ENCODE measurements at regions not wholly inside any gene's neighbourhood (a gene's known extent, or its start where the extent isn't known, plus 50 kb on each side); places are given as distances from the start of the nearest gene placed in this dataset.
"Not testable (repeated sequence)": the region's sequence is repeated elsewhere in the genome, so short reads cannot be mapped to it uniquely, and the experiment has no call there.

DNA sequence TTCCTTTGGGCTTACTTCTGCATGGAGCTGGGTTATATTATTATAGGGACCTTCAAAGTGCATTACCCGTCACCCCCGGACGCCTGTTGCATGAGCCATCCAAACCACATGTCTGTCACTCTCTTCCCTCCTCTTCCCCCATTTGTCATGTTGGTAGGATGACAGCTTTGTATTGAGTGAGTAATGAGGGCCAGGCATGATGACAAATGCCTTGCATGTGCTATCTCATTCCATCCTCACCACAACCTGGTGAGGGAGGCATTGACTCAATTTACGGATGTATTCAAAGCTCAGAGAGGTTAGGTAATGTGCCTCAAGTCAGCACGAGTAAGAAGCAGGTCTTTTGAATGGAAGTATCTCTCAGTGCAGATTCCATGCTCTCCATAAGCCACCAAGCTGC, 510.5 kb upstream of the TNP1 start:
- DNase-seq (ENCODE audit: low read depth in 2 of 2), result peak in 1 of 2 donors; percentile 12

GRCh38 chr2:217367464-217367863, 507.6 kb upstream of the TNP1 start:
- DNase-seq (ENCODE audit: low read depth in 2 of 2), result no peak

DNA sequence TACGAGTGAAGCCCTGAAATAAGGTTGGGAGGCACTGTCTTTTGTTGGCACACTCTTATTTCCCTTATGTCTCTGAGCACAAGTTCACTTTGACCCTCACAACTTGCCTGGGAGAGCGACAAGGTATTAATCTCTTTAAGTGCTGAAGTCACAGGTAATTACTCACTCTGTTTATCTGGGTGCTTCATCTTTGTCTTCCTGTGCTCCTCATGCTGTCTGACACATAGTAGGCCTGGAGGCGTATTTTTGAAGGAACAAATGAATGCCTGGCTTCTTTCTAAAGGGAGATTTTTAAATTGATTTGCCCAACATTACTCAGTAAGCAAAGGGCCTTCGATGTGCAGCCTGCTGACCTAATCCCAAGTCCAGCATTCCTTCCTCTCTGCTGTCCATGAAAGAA, 507.1 kb upstream of the TNP1 start:
- no peak for DNase-seq (ENCODE audit: low read depth in 2 of 2)

- no peak for DNase-seq (ENCODE audit: low read depth in 2 of 2)
Measured at GRCh38 chr2:217366266-217366895, 506.5 kb upstream of the TNP1 start.

GRCh38 chr2:217365656-217366055, 505.8 kb upstream of the TNP1 start:
- DNase-seq (ENCODE audit: low read depth in 2 of 2), result no peak

DNA sequence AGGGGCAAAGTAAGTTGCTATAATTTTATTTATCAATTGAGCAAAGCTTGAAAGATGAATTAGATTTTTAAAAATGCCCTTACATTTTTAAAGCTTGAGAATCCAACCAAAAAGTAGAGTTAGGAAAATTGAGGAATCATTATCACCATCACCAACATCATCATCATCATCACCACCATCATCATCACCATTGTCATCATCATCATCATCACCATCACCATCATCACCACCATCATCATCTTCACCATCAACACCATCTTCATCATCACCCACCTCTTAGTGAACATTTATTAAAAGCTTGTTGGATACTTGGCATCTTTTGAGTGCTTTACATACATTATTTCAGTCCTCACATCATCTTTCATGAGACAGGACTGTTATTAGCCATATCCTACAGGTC, 504.4 kb upstream of the TNP1 start:
- no peak for DNase-seq (ENCODE audit: low read depth in 2 of 2)

DNA sequence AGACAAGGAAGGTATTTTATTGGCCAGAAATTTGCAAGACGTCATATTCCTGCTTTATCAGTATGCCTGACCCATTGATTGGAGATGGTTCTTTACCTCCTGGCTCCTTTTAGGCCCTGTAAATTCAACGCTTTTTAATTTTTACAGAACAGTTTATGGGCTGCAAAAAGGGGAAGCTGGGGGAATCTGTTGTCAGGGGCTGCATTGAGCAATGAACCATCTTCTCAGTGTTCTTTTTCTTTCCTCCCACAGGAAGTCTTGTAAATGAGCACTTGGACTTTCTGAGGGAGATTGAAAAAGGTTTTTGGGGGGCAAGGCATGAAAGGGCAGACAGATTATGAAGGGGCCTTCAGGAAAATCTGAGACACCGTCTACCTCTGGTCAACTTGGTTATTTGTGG, 503.6 kb upstream of the TNP1 start:
- DNase-seq (ENCODE audit: low read depth in 2 of 2), result no peak

- DNase-seq (ENCODE audit: low read depth in 2 of 2), result no peak
Measured at GRCh38 chr2:217362710-217363109, 502.8 kb upstream of the TNP1 start.

DNA sequence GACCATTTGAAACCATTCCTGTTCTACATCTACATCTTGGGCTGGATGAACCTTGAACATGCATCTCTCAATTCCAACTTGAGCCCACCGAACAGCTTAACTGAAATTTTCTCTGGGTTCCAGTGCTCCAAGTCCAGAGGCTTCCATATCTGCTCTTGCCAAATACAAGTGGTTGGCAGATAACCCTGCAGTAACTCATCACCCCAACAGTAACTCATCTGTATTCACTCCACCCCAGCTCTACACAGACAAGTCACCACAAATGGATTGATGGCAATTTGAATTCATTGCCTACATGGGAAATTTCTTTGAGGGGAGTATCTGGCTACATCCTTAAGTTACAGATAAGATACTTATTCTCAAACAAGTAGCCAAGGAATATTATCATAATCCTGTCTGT, 502.4 kb upstream of the TNP1 start:
- DNase-seq (ENCODE audit: low read depth in 2 of 2), result no peak

GRCh38 chr2:217361483-217361880, 501.6 kb upstream of the TNP1 start:
- no peak for DNase-seq (ENCODE audit: low read depth in 2 of 2)

DNA sequence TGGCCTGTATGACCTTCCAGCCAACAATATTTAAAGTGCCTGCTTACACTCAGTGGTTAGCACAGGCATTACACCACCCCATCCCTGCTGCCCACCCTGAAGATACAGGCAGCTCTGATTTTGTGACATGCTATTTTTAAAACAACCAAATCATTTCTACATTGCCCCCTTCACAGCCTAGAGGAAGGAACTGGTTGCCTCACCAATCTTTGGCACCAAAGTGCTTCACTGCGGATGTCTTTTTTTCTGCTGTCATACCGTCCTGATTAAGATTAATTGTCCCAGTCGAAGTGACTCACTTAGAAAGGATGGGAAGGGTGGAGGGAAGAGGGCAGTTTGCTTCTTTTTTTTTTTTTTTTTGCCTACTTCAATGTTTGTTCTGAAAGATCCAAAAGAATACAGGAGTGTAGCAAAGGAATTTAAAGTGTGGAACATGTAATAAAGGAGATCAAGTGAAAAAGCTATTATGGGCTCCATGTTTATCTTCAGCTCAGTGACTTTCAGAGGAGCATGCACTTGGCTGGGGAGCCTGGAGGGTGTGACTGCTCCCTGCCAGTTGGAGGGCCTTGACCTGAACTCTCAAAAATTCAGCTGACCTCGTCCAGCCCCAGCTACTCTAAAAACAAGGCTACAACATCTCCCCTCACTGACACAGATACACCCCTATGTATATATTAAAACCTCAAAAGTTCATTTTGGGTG, 501.1 kb upstream of the TNP1 start:
- no peak for DNase-seq (ENCODE audit: low read depth in 2 of 2)

- no peak for DNase-seq (ENCODE audit: low read depth in 2 of 2)
Measured at GRCh38 chr2:217360111-217360510, 500.2 kb upstream of the TNP1 start.

GRCh38 chr2:217357886-217358620, 498.2 kb upstream of the TNP1 start:
- no peak for DNase-seq (ENCODE audit: low read depth in 2 of 2)

DNA sequence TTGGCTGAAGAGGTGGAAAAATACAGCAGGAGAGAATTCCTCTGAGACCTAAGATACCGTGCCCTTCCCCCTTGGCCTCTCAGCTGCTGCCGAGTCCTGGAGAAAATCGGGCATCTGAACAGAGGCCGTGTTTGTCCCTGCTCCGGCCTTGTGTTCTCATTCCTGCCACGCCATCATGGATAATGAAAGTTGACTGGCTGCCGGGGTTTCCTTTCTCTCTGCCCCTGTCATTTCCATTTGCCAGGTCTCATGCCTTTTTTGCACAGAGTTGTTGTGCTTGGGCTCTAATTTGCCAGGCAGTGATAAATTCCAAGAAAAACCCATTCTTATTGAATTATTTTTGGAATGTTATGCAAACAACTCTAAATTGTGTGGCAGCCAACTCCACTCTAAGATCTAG, 496.9 kb upstream of the TNP1 start:
- DNase-seq (ENCODE audit: low read depth in 2 of 2), result no peak

GRCh38 chr2:217356142-217356541, 496.3 kb upstream of the TNP1 start:
- DNase-seq (ENCODE audit: low read depth in 2 of 2), result no peak

DNA sequence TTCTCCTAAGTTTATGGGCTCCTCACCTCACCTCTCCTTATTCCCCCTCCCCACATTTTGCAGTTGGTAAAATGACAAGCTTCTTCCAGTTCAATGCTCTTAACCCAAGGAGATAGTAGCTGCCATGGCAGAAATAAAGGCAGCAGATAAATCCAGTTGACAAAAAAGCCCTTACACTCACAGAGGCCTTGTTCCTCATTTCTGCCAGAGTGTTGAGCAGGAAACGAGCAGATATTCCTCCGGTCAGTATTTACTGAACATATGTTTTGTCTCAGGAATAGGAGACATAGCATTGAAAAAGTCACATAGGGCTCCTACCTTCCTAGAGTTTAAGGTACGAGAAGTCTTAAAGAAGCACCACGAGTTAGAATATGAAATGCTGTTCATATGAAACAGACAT, 493.7 kb upstream of the TNP1 start:
- DNase-seq (ENCODE audit: low read depth in 2 of 2), result no peak

DNA sequence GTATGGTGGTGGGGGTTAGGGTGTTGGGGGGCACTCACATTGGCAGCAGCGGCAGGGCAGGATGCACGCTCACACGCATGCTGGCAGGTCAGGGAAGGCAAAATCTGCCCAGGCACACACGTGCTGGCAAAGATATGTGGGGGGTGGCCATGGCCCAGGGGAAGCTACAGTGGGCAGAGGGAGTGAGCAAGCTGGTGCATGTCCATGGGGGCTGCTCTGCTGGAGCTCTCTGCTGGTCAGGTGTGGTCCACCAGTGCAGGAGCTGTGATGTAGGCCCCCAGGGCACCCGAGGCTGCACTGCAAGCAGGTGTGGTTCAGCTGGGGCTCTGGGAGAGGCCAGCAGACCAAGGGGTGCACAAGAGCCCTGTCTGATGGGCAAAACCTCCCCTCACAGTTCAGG, 491.5 kb upstream of the TNP1 start:
- no peak for DNase-seq (ENCODE audit: low read depth in 2 of 2)

- DNase-seq (ENCODE audit: low read depth in 2 of 2), result no peak
Measured at GRCh38 chr2:217349251-217349650, 489.4 kb upstream of the TNP1 start.

GRCh38 chr2:217347630-217348029, 487.8 kb upstream of the TNP1 start:
- DNase-seq (ENCODE audit: low read depth in 2 of 2), result not testable (repeated sequence)

GRCh38 chr2:217346043-217346442, 486.2 kb upstream of the TNP1 start:
- not testable (repeated sequence) for DNase-seq (ENCODE audit: low read depth in 2 of 2)

DNA sequence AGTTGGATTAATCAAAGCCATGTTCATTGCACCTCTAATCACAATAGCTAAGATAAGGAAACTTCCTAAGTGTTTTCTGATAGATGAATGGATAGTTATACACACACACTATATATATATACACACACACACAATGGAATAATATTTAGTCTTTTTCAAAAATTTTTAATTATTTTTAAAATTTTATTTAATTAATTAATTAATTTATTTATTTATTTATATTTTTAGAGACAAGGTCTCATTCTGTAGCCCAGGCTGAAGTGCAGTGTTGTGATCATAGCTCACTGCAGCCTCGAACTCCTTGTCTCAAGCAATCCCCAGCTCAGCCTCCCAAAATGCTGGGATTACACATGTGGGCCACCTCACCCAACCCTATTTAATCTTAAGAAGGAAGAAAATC, 481.0 kb upstream of the TNP1 start:
- no peak for DNase-seq (ENCODE audit: low read depth in 2 of 2)

DNA sequence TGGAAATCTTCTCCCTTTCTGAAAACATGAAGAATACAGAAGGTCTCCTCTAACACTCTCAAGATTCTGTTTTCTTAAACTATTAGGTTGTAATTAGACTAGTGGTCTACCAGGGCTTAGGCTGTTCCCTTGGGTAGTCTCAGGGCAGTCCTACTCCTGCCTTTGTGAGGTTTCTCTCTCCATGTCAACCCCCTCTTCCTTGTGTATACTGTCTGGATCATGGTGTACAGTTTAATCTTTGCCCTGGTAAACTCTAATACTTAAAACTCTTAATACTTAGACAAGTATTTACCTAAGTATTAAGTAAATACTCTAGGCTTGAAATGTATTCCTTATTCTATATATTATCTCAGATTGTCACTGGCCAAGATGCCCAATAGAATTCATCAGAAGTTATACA, 480.3 kb upstream of the TNP1 start:
- no peak for DNase-seq (ENCODE audit: low read depth in 2 of 2)

DNA sequence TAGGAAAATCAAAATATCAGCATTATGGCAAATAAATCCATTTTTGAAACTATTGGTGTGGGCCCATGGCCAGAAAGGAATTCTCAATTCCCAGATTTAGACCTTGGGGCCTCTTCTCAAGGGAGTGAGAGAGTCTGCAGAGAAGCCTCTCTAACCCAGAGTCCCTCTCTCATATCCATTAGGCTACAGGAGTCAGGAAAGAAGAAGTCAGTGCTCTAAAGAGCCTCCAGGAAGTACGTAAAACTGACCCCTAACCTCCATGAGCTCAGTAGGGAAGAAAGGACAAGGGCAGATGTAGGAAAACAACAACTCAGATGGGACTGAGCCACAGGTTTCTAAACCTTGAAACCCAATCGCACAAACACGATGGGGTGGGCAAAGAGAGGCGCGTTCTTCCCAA, 479.9 kb upstream of the TNP1 start:
- DNase-seq (ENCODE audit: low read depth in 2 of 2), result no peak

Data from stimulated activated CD8-positive, alpha-beta memory T cell treated with anti-CD3 and anti-CD28 coated beads, Interleukin-2, amount 100 ng/mL, for 48 hours (primary cell).